ENCODE measurements at regions not wholly inside any gene's neighbourhood (a gene's known extent, or its start where the extent isn't known, plus 50 kb on each side); places are given as distances from the start of the nearest gene placed in this dataset.
"Not testable (repeated sequence)": the region's sequence is repeated elsewhere in the genome, so short reads cannot be mapped to it uniquely, and the experiment has no call there.

- no peak for ATAC-seq
- intact Hi-C loops (cut with DNase I) = no loop called here
- no peak for DNase-seq (ENCODE audit: low spot score)
Observed at GRCh38 chr4:180281724-180282123, 1961.5 kb upstream of the TENM3 start.

- ATAC-seq = no peak
- intact Hi-C loops (cut with DNase I) = no loop called here
- no peak for DNase-seq (ENCODE audit: low spot score)
Observed at GRCh38 chr4:180284267-180284666, 1958.9 kb upstream of the TENM3 start.

- DNase-seq (ENCODE audit: low spot score) (no peak), ATAC-seq (no peak)
- intact Hi-C loops (cut with DNase I) = no loop called here
Observed at GRCh38 chr4:180285796-180286195, 1957.4 kb upstream of the TENM3 start.

GRCh38 chr4:180292339-180292738, 1950.9 kb upstream of the TENM3 start:
- no peak for DNase-seq (ENCODE audit: low spot score)
- ATAC-seq = no peak
- intact Hi-C loops (cut with DNase I) = no loop called here

- DNase-seq (ENCODE audit: low spot score) (no peak), ATAC-seq (no peak)
- intact Hi-C loops (cut with DNase I) = no loop called here
Observed at GRCh38 chr4:180296036-180296599, 1947.1 kb upstream of the TENM3 start.

GRCh38 chr4:180304321-180304720, 1938.9 kb upstream of the TENM3 start:
- intact Hi-C loops (cut with DNase I) = no loop called here
- no peak for ATAC-seq
- DNase-seq (ENCODE audit: low spot score) = no peak

GRCh38 chr4:180310616-180311015, 1932.6 kb upstream of the TENM3 start:
- no peak for DNase-seq (ENCODE audit: low spot score)
- no peak for ATAC-seq
- intact Hi-C loops (cut with DNase I) = no loop called here

GRCh38 chr4:180314972-180315371, 1928.2 kb upstream of the TENM3 start:
- no peak for ATAC-seq
- intact Hi-C loops (cut with DNase I) = no loop called here
- DNase-seq (ENCODE audit: low spot score) = no peak

- intact Hi-C loops (cut with DNase I) = no loop called here
- DNase-seq (ENCODE audit: low spot score) (no peak), ATAC-seq (no peak)
Observed at GRCh38 chr4:180330521-180330920, 1912.7 kb upstream of the TENM3 start.

- ATAC-seq = no peak
- no peak for DNase-seq (ENCODE audit: low spot score)
- intact Hi-C loops (cut with DNase I) = no loop called here
Observed at GRCh38 chr4:180333162-180333561, 1910.0 kb upstream of the TENM3 start.

- no peak for DNase-seq (ENCODE audit: low spot score)
- intact Hi-C loops (cut with DNase I) = no loop called here
- ATAC-seq = no peak
Observed at GRCh38 chr4:180335566-180335965, 1907.6 kb upstream of the TENM3 start.

GRCh38 chr4:180336494-180337090, 1906.6 kb upstream of the TENM3 start:
- intact Hi-C loops (cut with DNase I) = no loop called here
- ATAC-seq (no peak), DNase-seq (ENCODE audit: low spot score) (no peak)

GRCh38 chr4:180341926-180342325, 1901.3 kb upstream of the TENM3 start:
- ATAC-seq (no peak), DNase-seq (ENCODE audit: low spot score) (no peak)
- intact Hi-C loops (cut with DNase I) = no loop called here

- ATAC-seq (no peak), DNase-seq (ENCODE audit: low spot score) (no peak)
- intact Hi-C loops (cut with DNase I) = no loop called here
Observed at GRCh38 chr4:180350901-180351300, 1892.3 kb upstream of the TENM3 start.

GRCh38 chr4:180356766-180357165, 1886.4 kb upstream of the TENM3 start:
- ATAC-seq = no peak
- intact Hi-C loops (cut with DNase I) = no loop called here
- DNase-seq (ENCODE audit: low spot score) = no peak

- intact Hi-C loops (cut with DNase I); ATAC-seq; DNase-seq (ENCODE audit: low spot score): not testable (repeated sequence)
Observed at GRCh38 chr4:180360113-180360512, 1883.1 kb upstream of the TENM3 start.

GRCh38 chr4:180363815-180364214, 1879.4 kb upstream of the TENM3 start:
- ATAC-seq (no peak), DNase-seq (ENCODE audit: low spot score) (no peak)
- intact Hi-C loops (cut with DNase I) = no loop called here

- ATAC-seq (no peak), DNase-seq (ENCODE audit: low spot score) (no peak)
- intact Hi-C loops (cut with DNase I) = no loop called here
Observed at GRCh38 chr4:180372691-180373090, 1870.5 kb upstream of the TENM3 start.

GRCh38 chr4:180377741-180378140, 1865.5 kb upstream of the TENM3 start:
- DNase-seq (ENCODE audit: low spot score) (no peak), ATAC-seq (no peak)
- intact Hi-C loops (cut with DNase I) = no loop called here

GRCh38 chr4:180380733-180381132, 1862.5 kb upstream of the TENM3 start:
- intact Hi-C loops (cut with DNase I) = no loop called here
- ATAC-seq = no peak

GRCh38 chr4:180391613-180392012, 1851.6 kb upstream of the TENM3 start:
- intact Hi-C loops (cut with DNase I) = no loop called here
- DNase-seq (ENCODE audit: low spot score) = no peak

More at GRCh38 chr4:180380733-180381132, 1862.5 kb upstream of the TENM3 start:
- DNase-seq (ENCODE audit: low spot score) = no peak

More at GRCh38 chr4:180391613-180392012, 1851.6 kb upstream of the TENM3 start:
- ATAC-seq = no peak
